Kidney (tissue), 13 donors: ENCODE measurements at regions not wholly inside any gene's neighbourhood (a gene's known extent, or its start where the extent isn't known, plus 50 kb on each side); places are given as distances from the start of the nearest gene placed in this dataset.

Source experiments
- DNase-seq, 5 donors: peaks; one replicate each; pipeline ENCODE4 v3.0.0-alpha.2; 2013 to 2020
- FAIRE-seq: peaks from 2 replicates; lab custom pipeline; 2012; peaks lifted over from hg19 to GRCh38; lab: Jason Lieb, UNC
- H3K27ac ChIP-seq, 2 donors: one replicate each; pipeline ENCODE4 v1.7.0; 2013; ENCODE audit warnings: low read depth in 2 of 2, low read length in 2 of 2, inconsistent platforms in 1 of 2
- H3K27me3 ChIP-seq: one replicate; pipeline ENCODE4 v1.7.1; 2013; ENCODE audit warnings: low read length, inconsistent platforms; ENCODE audit not compliant: control insufficient read depth, insufficient read depth
- H3K36me3 ChIP-seq, 3 donors: one replicate each; pipeline versions ENCODE4 v1.7.0 to v1.7.1; 2013; ENCODE audit warnings: low read length in 3 of 3, control low read depth in 1 of 3, inconsistent platforms in 1 of 3; ENCODE audit not compliant: insufficient read depth in 3 of 3, control insufficient read depth in 2 of 3
- H3K4me1 ChIP-seq, 3 donors: one replicate each; pipeline versions ENCODE4 v1.7.0 to v1.7.1; 2013; ENCODE audit warnings: low read length in 3 of 3, inconsistent platforms in 1 of 3, low read depth in 1 of 3; ENCODE audit not compliant: control insufficient read depth in 2 of 3, insufficient read depth in 2 of 3
- H3K4me3 ChIP-seq, 3 donors: one replicate each; pipeline versions ENCODE4 v1.7.0 to v1.8.1; 2013; ENCODE audit warnings: low read length in 3 of 3, control low read depth in 1 of 3, inconsistent platforms in 1 of 3
- H3K9ac ChIP-seq, 3 donors: one replicate each; pipeline versions ENCODE4 v1.7.0 to v1.7.1; 2013; ENCODE audit warnings: low read length in 3 of 3, control low read depth in 1 of 3, inconsistent platforms in 1 of 3
- H3K9me3 ChIP-seq, 3 donors: one replicate each; pipeline versions ENCODE4 v1.7.0 to v1.7.1; 2013; ENCODE audit warnings: low read length in 3 of 3, control low read depth in 1 of 3, inconsistent platforms in 1 of 3; ENCODE audit not compliant: control insufficient read depth in 2 of 3, insufficient read depth in 1 of 3
- intact Hi-C: fragments of 100-400 bp; cut with DNase I; formaldehyde crosslinking; loops from one replicate; pipeline ENCODE4 v1.11.1; 2022
- TF ChIP-seq, protein P1 (sequence below): IDR thresholded peaks from 3 replicates; pipeline ENCODE4 v1.5.1; 2012; ENCODE audit warnings: mild to moderate bottlenecking, moderate library complexity, borderline replicate concordance; ENCODE audit not compliant: insufficient read depth; ENCODE audit errors: extremely low read depth
- donor health status: control.
- donor health status: control.
- donor health status: control.
- donor health status: control.
- donor health status: control.
- donor health status: DM: yes; HTN: yes; CAD: no.
- donor health status: Normal renal cell carcinoma (clear cell type).

DNA sequence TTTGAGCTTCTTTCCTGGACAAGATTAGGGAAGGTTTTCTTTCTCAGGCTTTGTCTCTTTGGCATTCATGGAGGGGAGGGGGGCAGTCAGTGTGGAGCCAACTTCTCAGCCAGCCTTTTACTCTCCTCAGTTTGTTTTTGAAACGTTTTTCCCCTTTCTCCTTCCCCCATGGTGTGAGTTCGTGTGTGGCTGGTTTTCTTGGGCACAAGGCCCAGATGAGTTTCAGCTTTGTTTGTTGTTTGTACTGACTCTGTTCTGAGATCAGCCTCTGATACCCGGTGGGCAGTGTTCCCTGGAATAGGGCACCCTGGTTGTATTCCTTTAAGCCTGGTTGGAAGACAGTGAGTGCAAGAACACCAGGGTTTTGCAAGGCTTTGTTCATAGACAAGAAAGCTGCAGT lies 168.2 kb upstream of the RARB start:
- Histone ChIP-seq H3K27ac (no peak overlapping the region), H3K9ac (no peak overlapping the region), H3K4me3 (no peak overlapping the region), H3K4me1 (no peaks in the 10 kb centered on the region), H3K27me3 (no peaks in the 10 kb centered on the region), H3K9me3 (no peaks in the 10 kb centered on the region), H3K36me3 (no peaks in the 10 kb centered on the region)
- intact Hi-C loops, result no loop called here
- FAIRE-seq, result no peak
- DNase-seq, result no peak
- TF ChIP-seq, protein P1, sequence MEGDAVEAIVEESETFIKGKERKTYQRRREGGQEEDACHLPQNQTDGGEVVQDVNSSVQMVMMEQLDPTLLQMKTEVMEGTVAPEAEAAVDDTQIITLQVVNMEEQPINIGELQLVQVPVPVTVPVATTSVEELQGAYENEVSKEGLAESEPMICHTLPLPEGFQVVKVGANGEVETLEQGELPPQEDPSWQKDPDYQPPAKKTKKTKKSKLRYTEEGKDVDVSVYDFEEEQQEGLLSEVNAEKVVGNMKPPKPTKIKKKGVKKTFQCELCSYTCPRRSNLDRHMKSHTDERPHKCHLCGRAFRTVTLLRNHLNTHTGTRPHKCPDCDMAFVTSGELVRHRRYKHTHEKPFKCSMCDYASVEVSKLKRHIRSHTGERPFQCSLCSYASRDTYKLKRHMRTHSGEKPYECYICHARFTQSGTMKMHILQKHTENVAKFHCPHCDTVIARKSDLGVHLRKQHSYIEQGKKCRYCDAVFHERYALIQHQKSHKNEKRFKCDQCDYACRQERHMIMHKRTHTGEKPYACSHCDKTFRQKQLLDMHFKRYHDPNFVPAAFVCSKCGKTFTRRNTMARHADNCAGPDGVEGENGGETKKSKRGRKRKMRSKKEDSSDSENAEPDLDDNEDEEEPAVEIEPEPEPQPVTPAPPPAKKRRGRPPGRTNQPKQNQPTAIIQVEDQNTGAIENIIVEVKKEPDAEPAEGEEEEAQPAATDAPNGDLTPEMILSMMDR, result no peak

DNA sequence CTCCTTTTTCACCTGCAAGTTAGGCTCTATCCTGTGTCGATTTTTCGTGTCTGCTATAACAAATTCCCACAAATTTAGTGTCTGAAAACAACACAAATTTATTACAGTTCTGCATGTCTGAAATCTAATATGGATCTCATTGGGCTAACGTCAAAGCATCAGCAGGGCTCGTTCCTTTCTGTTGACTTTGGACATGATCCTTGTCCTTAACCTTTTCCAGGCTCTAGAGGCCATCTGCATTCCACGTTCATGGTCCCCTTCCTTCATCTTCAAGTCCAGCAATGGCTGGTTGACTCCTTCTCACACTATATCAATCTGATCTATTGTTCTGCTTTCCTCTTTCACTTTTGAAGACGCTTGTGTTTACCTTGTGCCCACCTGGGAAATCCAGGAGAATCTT lies 165.7 kb upstream of the RARB start:
- no peaks in the 10 kb centered on the region for H3K9me3 ChIP-seq
- H3K9ac ChIP-seq, result no peak overlapping the region
- no peaks in the 10 kb centered on the region for H3K4me1 ChIP-seq
- H3K27ac ChIP-seq, result no peak overlapping the region
- H3K4me3 ChIP-seq, result no peak overlapping the region
- TF ChIP-seq, protein P1, result no peak
- FAIRE-seq (no peak), DNase-seq (no peak)
- H3K36me3 ChIP-seq, result no peaks in the 10 kb centered on the region
- intact Hi-C loops, result no loop called here
- H3K27me3 ChIP-seq, result no peaks in the 10 kb centered on the region

DNA sequence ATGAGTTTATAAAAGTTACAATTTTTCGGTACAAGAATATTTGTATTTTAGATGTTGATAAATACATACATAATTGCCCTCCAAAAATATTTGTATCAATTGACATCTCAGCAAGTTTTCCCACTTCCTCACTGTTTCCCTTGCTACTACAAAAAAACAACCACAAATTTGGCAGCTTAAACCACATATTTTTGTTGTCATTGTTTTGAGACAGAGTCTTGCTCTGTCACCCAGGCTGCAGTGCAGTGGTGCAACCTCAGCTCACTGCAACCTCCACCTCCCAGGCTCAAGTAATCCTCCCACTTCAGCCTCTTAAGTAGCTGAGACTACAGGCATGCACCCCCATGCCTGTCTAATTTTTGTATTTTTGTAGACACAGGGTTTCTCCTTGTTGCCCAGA lies 162.8 kb upstream of the RARB start:
- Histone ChIP-seq H3K4me1 (no peaks in the 10 kb centered on the region), H3K36me3 (no peaks in the 10 kb centered on the region), H3K27me3 (no peaks in the 10 kb centered on the region), H3K9ac (no peak overlapping the region), H3K27ac (no peak overlapping the region), H3K4me3 (no peak overlapping the region), H3K9me3 (no peaks in the 10 kb centered on the region)
- TF ChIP-seq, protein P1, result no peak
- no peak for DNase-seq
- no peak for FAIRE-seq
- intact Hi-C loops, result no loop called here

DNA sequence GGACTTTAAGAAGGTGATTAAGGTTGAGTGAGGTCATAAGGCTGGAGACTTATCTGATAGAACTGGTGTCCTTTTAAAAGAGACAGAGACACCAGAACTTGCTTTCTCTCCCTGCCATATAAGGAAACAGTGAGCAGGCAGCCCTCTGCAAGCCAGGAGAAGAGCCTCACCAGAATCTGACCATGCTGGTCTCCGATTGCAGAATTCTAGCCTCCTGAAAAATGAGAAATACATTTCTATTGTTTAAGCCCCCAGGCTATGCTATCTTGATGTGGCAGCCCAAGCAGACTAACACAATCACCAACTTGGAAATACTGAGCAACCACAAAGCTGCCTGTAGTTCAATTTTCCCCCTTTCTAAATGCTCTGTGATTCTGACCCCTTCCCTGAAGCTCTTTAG lies 161.4 kb upstream of the RARB start:
- Histone ChIP-seq H3K27me3 (no peaks in the 10 kb centered on the region), H3K4me1 (no peaks in the 10 kb centered on the region), H3K9ac (no peak overlapping the region), H3K4me3 (no peak overlapping the region), H3K9me3 (no peaks in the 10 kb centered on the region), H3K36me3 (no peaks in the 10 kb centered on the region), H3K27ac (no peak overlapping the region)
- TF ChIP-seq, protein P1, result no peak
- intact Hi-C loops, result no loop called here
- FAIRE-seq (no peak), DNase-seq (no peak)
